ENCODE measurements at regions not wholly inside any gene's neighbourhood (a gene's known extent, or its start where the extent isn't known, plus 50 kb on each side); places are given as distances from the start of the nearest gene placed in this dataset.

GRCh38 chr21:20167059-20167458 is 831.1 kb upstream of the NCAM2 start:
- TF ChIP-seq CTCF (conservative IDR thresholded peaks at IDR 0.05) (no peak), ZFX (IDR thresholded peaks at IDR 0.05) (no peak)
